ENCODE measurements at regions not wholly inside any gene's neighbourhood (a gene's known extent, or its start where the extent isn't known, plus 50 kb on each side); places are given as distances from the start of the nearest gene placed in this dataset.

DNA sequence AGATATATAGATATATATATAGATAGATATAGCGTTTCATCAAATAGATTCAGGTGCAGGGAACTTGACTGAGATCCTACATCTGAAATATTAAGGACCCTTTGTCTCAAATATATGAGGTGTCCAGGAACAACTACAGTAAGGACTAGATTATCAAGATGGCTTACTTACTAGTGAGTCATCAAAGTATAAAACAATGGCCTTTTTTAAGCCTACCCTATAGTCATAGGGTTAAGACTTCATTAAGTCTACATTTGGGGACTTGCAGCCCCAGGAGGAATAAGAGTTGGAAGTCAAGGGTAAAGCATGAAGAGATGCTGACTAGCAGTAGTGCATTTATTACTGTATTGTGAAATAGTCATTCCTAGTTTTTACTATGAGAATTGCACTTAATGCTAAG lies 1023.4 kb downstream of the CDH11 start:
- H3K36me3 Mint-ChIP-seq (ENCODE audit: unreplicated experiment): no peaks in the 10 kb centered on the region
- TF ChIP-seq, protein P1, sequence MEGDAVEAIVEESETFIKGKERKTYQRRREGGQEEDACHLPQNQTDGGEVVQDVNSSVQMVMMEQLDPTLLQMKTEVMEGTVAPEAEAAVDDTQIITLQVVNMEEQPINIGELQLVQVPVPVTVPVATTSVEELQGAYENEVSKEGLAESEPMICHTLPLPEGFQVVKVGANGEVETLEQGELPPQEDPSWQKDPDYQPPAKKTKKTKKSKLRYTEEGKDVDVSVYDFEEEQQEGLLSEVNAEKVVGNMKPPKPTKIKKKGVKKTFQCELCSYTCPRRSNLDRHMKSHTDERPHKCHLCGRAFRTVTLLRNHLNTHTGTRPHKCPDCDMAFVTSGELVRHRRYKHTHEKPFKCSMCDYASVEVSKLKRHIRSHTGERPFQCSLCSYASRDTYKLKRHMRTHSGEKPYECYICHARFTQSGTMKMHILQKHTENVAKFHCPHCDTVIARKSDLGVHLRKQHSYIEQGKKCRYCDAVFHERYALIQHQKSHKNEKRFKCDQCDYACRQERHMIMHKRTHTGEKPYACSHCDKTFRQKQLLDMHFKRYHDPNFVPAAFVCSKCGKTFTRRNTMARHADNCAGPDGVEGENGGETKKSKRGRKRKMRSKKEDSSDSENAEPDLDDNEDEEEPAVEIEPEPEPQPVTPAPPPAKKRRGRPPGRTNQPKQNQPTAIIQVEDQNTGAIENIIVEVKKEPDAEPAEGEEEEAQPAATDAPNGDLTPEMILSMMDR (IDR thresholded peaks at IDR 0.05): no peak
- no peak for DNase-seq (ENCODE audit: extremely low spot score, unreplicated experiment)
- H3K27me3 Mint-ChIP-seq (ENCODE audit: unreplicated experiment): no peaks in the 10 kb centered on the region
- H3K4me3 Mint-ChIP-seq (ENCODE audit: unreplicated experiment): no peak overlapping the region
- H3K9me3 Mint-ChIP-seq (ENCODE audit: unreplicated experiment): no peaks in the 10 kb centered on the region
- no peaks in the 10 kb centered on the region for H3K4me1 Mint-ChIP-seq (ENCODE audit: unreplicated experiment)
- no peak overlapping the region for H3K27ac Mint-ChIP-seq (ENCODE audit: unreplicated experiment)

DNA sequence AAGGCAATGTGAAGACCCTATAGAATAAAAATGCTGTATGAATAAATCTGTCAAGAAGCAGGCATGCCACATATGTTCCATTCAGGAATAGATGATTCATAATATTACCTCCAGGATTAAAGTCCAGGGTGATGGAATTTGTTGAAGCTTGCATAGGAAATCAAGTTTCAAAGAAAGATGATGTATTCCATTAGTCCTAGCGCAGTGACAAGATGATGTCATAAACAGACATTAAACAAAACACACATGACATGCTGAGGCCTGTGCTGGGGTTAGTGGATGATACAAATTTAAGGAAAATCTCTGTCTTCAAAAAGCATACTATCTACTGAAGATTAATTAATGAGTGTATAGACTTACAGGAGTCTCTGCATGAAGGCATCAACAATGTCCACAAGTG lies 1025.2 kb downstream of the CDH11 start:
- no peak for DNase-seq (ENCODE audit: extremely low spot score, unreplicated experiment)
- TF ChIP-seq, protein P1 (IDR thresholded peaks at IDR 0.05): no peak
- Mint-ChIP-seq H3K4me3 (ENCODE audit: unreplicated experiment) (no peak overlapping the region), H3K4me1 (ENCODE audit: unreplicated experiment) (peaks cover 4% of the 10 kb centered on the region), H3K27ac (ENCODE audit: unreplicated experiment) (no peak overlapping the region), H3K9me3 (ENCODE audit: unreplicated experiment) (no peaks in the 10 kb centered on the region), H3K27me3 (ENCODE audit: unreplicated experiment) (no peaks in the 10 kb centered on the region), H3K36me3 (ENCODE audit: unreplicated experiment) (no peaks in the 10 kb centered on the region)

GRCh38 chr16:64094992-64095634 lies 1026.8 kb downstream of the CDH11 start:
- no peak for DNase-seq (ENCODE audit: extremely low spot score, unreplicated experiment)
- H3K9me3 Mint-ChIP-seq (ENCODE audit: unreplicated experiment): no peaks in the 10 kb centered on the region
- no peaks in the 10 kb centered on the region for H3K36me3 Mint-ChIP-seq (ENCODE audit: unreplicated experiment)
- no peaks in the 10 kb centered on the region for H3K27me3 Mint-ChIP-seq (ENCODE audit: unreplicated experiment)
- no peak overlapping the region for H3K27ac Mint-ChIP-seq (ENCODE audit: unreplicated experiment)
- H3K4me3 Mint-ChIP-seq (ENCODE audit: unreplicated experiment): no peak overlapping the region
- H3K4me1 Mint-ChIP-seq (ENCODE audit: unreplicated experiment): peaks cover 4% of the 10 kb centered on the region
- TF ChIP-seq, protein P1 (IDR thresholded peaks at IDR 0.05): no peak

- TF ChIP-seq, protein P1 (IDR thresholded peaks at IDR 0.05): no peak
These were observed 1027.5 kb downstream of the CDH11 start for GRCh38 chr16:64094181-64094965.

GRCh38 chr16:64092271-64092670 lies 1029.6 kb downstream of the CDH11 start:
- no peak overlapping the region for H3K4me3 Mint-ChIP-seq (ENCODE audit: unreplicated experiment)
- DNase-seq (ENCODE audit: extremely low spot score, unreplicated experiment): no peak
- H3K27me3 Mint-ChIP-seq (ENCODE audit: unreplicated experiment): no peaks in the 10 kb centered on the region
- H3K36me3 Mint-ChIP-seq (ENCODE audit: unreplicated experiment): no peaks in the 10 kb centered on the region
- H3K4me1 Mint-ChIP-seq (ENCODE audit: unreplicated experiment): peaks cover 4% of the 10 kb centered on the region
- H3K27ac Mint-ChIP-seq (ENCODE audit: unreplicated experiment): no peak overlapping the region
- TF ChIP-seq, protein P1 (IDR thresholded peaks at IDR 0.05): no peak
- H3K9me3 Mint-ChIP-seq (ENCODE audit: unreplicated experiment): no peaks in the 10 kb centered on the region

More at GRCh38 chr16:64094181-64094965, 1027.5 kb downstream of the CDH11 start:
- Mint-ChIP-seq H3K36me3 (ENCODE audit: unreplicated experiment) (no peaks in the 10 kb centered on the region), H3K27ac (ENCODE audit: unreplicated experiment) (no peak overlapping the region), H3K4me3 (ENCODE audit: unreplicated experiment) (no peak overlapping the region), H3K27me3 (ENCODE audit: unreplicated experiment) (no peaks in the 10 kb centered on the region), H3K4me1 (ENCODE audit: unreplicated experiment) (peaks cover 4% of the 10 kb centered on the region), H3K9me3 (ENCODE audit: unreplicated experiment) (no peaks in the 10 kb centered on the region)
- no peak for DNase-seq (ENCODE audit: extremely low spot score, unreplicated experiment)
